H9 (cell line): ENCODE measurements at regions not wholly inside any gene's neighbourhood (a gene's known extent, or its start where the extent isn't known, plus 50 kb on each side); places are given as distances from the start of the nearest gene placed in this dataset.

Source experiments
- DNase-seq: peaks from one replicate; pipeline ENCODE4 v3.0.0-alpha.2; 2017
- H2AFZ ChIP-seq: one replicate; pipeline ENCODE4 v1.6.1; 2013; ENCODE audit warnings: mild to moderate bottlenecking, low read length, control low read depth, moderate library complexity
- H2AK5ac ChIP-seq: 2 replicates; pipeline ENCODE4 v1.6.1; 2013; ENCODE audit warnings: low read length, control low read depth, mixed read lengths; ENCODE audit not compliant: insufficient read length
- H2BK120ac ChIP-seq: one replicate; pipeline ENCODE4 v1.6.1; 2013; ENCODE audit warnings: low read depth, mild to moderate bottlenecking, low read length, control low read depth, inconsistent platforms; ENCODE audit not compliant: poor library complexity, severe bottlenecking
- H2BK12ac ChIP-seq: 2 replicates; pipeline ENCODE4 v1.6.1; 2013; ENCODE audit warnings: low read length, control low read depth, mixed read lengths, low read depth; ENCODE audit not compliant: insufficient read length
- H2BK15ac ChIP-seq: 2 replicates; pipeline ENCODE4 v1.6.1; 2013; ENCODE audit warnings: low read depth, low read length, control low read depth
- H2BK20ac ChIP-seq: one replicate; pipeline ENCODE4 v1.6.1; 2013; ENCODE audit warnings: low read depth, mild to moderate bottlenecking, low read length, control low read depth, inconsistent platforms; ENCODE audit not compliant: poor library complexity, severe bottlenecking
- H2BK5ac ChIP-seq: 2 replicates; pipeline ENCODE4 v1.6.1; 2013; ENCODE audit warnings: low read length, control low read depth, mixed read lengths; ENCODE audit not compliant: insufficient read length
- H3K14ac ChIP-seq: 2 replicates; pipeline ENCODE4 v1.6.1; 2013; ENCODE audit warnings: low read length, control low read depth; ENCODE audit not compliant: insufficient read depth
- H3K18ac ChIP-seq: 2 replicates; pipeline ENCODE4 v1.6.1; 2013; ENCODE audit warnings: low read depth, mild to moderate bottlenecking, mixed read lengths, low read length, control low read depth; ENCODE audit not compliant: insufficient read length
- H3K23ac ChIP-seq: 2 replicates; pipeline ENCODE4 v1.6.1; 2013; ENCODE audit warnings: low read length, control low read depth, mixed read lengths, low read depth; ENCODE audit not compliant: insufficient read length
- H3K23me2 ChIP-seq: 2 replicates; pipeline ENCODE4 v1.6.1; 2013; ENCODE audit warnings: low read depth, mild to moderate bottlenecking, mixed read lengths, low read length, control low read depth; ENCODE audit not compliant: insufficient read length, poor library complexity, severe bottlenecking
- H3K27ac ChIP-seq: 2 replicates; pipeline ENCODE4 v1.5.1; 2013; ENCODE audit warnings: low read length, control low read depth, mixed read lengths, low read depth; ENCODE audit not compliant: insufficient read length
- H3K27me3 ChIP-seq: 2 replicates; pipeline ENCODE4 v1.6.1; 2013; ENCODE audit warnings: low read length, control low read depth, inconsistent platforms; ENCODE audit not compliant: insufficient read depth
- H3K4ac ChIP-seq: 2 replicates; pipeline ENCODE4 v1.6.1; 2013; ENCODE audit warnings: low read depth, mild to moderate bottlenecking, control low read depth, inconsistent platforms, low read length, moderate library complexity
- H3K4me1 ChIP-seq: 2 replicates; pipeline ENCODE4 v1.6.1; 2013; ENCODE audit warnings: low read length, control low read depth, inconsistent platforms; ENCODE audit not compliant: insufficient read depth
- H3K4me2 ChIP-seq: 2 replicates; pipeline ENCODE4 v1.6.1; 2013; ENCODE audit warnings: low read length, control low read depth, mixed read lengths; ENCODE audit not compliant: insufficient read length, insufficient read depth
- H3K56ac ChIP-seq: 2 replicates; pipeline ENCODE4 v1.6.1; 2013; ENCODE audit warnings: low read depth, mild to moderate bottlenecking, mixed read lengths, low read length, control low read depth; ENCODE audit not compliant: insufficient read length
- H3K79me1 ChIP-seq: 2 replicates; pipeline ENCODE4 v1.6.1; 2013; ENCODE audit warnings: low read depth, mild to moderate bottlenecking, moderate library complexity, low read length, control low read depth, inconsistent platforms; ENCODE audit not compliant: insufficient read depth, poor library complexity, severe bottlenecking
- H3K79me2 ChIP-seq: 2 replicates; pipeline ENCODE4 v1.6.1; 2013; ENCODE audit warnings: low read length, control low read depth, inconsistent platforms; ENCODE audit not compliant: insufficient read depth
- H3K9ac ChIP-seq: 2 replicates; pipeline ENCODE4 v1.6.1; 2013; ENCODE audit warnings: low read length, control low read depth, mixed read lengths; ENCODE audit not compliant: insufficient read length; ENCODE audit errors: extremely low read depth
- H3K9me3 ChIP-seq: one replicate; pipeline ENCODE4 v1.6.1; 2013; ENCODE audit warnings: low read depth, low read length, inconsistent platforms; ENCODE audit not compliant: control insufficient read depth
- H3T11ph ChIP-seq: one replicate; pipeline ENCODE4 v1.6.1; 2013; ENCODE audit warnings: mild to moderate bottlenecking, low read length, control low read depth, inconsistent platforms
- H4K20me1 ChIP-seq: one replicate; pipeline ENCODE4 v1.6.1; 2013; ENCODE audit not compliant: control insufficient read depth, insufficient read length, insufficient read depth
- H4K5ac ChIP-seq: 2 replicates; pipeline ENCODE4 v1.6.1; 2013; ENCODE audit warnings: low read depth, mild to moderate bottlenecking, mixed read lengths, low read length, control low read depth; ENCODE audit not compliant: insufficient read length
- H4K8ac ChIP-seq: replicated peaks from 2 replicates; pipeline ENCODE4 v1.6.1; 2013; ENCODE audit warnings: low read length, control low read depth, mixed read lengths, low read depth; ENCODE audit not compliant: insufficient read length
- H4K91ac ChIP-seq: 2 replicates; pipeline ENCODE4 v1.6.1; 2013; ENCODE audit warnings: low read depth, mild to moderate bottlenecking, moderate library complexity, mixed read lengths, low read length, control low read depth; ENCODE audit not compliant: insufficient read length
- H3K27ac Mint-ChIP-seq, 3 experiments: 2 replicates in 2 of 3; 3 replicates in 1 of 3; pipeline ENCODE4 v1.8.0; 2020 to 2021; ENCODE audit warnings: mixed read lengths in 3 of 3, mild to moderate bottlenecking in 1 of 3, moderate library complexity in 1 of 3
- H3K27me3 Mint-ChIP-seq: 2 replicates; pipeline ENCODE4 v1.8.0; 2021; ENCODE audit warnings: low read depth, mild to moderate bottlenecking, moderate library complexity, mixed read lengths
- H3K36me3 Mint-ChIP-seq, 3 experiments: 2 replicates in 2 of 3; 3 replicates in 1 of 3; pipeline ENCODE4 v1.8.0; 2020 to 2021; ENCODE audit warnings: low read depth in 3 of 3, mixed read lengths in 3 of 3; ENCODE audit not compliant: insufficient read depth in 1 of 3
- H3K4me1 Mint-ChIP-seq, 2 experiments: 2 replicates each; pipeline ENCODE4 v1.8.0; 2020; ENCODE audit warnings: mixed read lengths in 2 of 2
- H3K4me3 Mint-ChIP-seq, 2 experiments: 2 replicates in 1 of 2; 3 replicates in 1 of 2; pipeline ENCODE4 v1.8.0; 2020 to 2021; ENCODE audit warnings: mild to moderate bottlenecking in 2 of 2, mixed read lengths in 2 of 2, moderate library complexity in 1 of 2
- H3K9me3 Mint-ChIP-seq, 2 experiments: 2 replicates in 1 of 2; 3 replicates in 1 of 2; pipeline ENCODE4 v1.8.0; 2020; ENCODE audit warnings: mild to moderate bottlenecking in 2 of 2, mixed read lengths in 2 of 2, moderate library complexity in 1 of 2
- CTCF ChIP-seq: fragments of 200-600 bp; sonication (generic); conservative IDR thresholded peaks from 3 replicates; pipeline ENCODE4 v1.8.0; 2021; ENCODE audit warnings: antibody characterized with exemption, mild to moderate bottlenecking
- WGBS: extraction: QIAGEN DNeasy Blood & Tissue Kit; methylation state at CpG from one replicate; pipeline ENCODE4 v1.1.7; 2013; ENCODE audit warnings: missing lambda C conversion rate, low lambda C conversion rate, mixed read lengths; ENCODE audit not compliant: insufficient read length; ENCODE audit errors: extremely low coverage; 5-methylcytosine and 5-hydroxymethylcytosine counted together

GRCh38 chr10:8282340-8282739, 227.9 kb downstream of the GATA3 start:
- no peak overlapping the region for H3K4ac ChIP-seq
- no peak overlapping the region for H3K23ac ChIP-seq
- H2BK15ac ChIP-seq: no peak overlapping the region
- H4K91ac ChIP-seq: no peak overlapping the region
- no peak overlapping the region for H3K27ac Mint-ChIP-seq
- H3K9me3 Mint-ChIP-seq: no peaks in the 10 kb centered on the region
- no peaks in the 10 kb centered on the region for H3K23me2 ChIP-seq
- no peak overlapping the region for H2AK5ac ChIP-seq
- H3K36me3 Mint-ChIP-seq: no peaks in the 10 kb centered on the region
- H2BK20ac ChIP-seq: no peak overlapping the region
- no peaks in the 10 kb centered on the region for H3K9me3 ChIP-seq
- H3K27ac ChIP-seq: no peak overlapping the region
- H3T11ph ChIP-seq: no peak overlapping the region
- no peak overlapping the region for H2BK12ac ChIP-seq
- no peak overlapping the region for H2BK120ac ChIP-seq
- no peak overlapping the region for H4K5ac ChIP-seq
- TF ChIP-seq CTCF: no peak
- H3K56ac ChIP-seq: no peak overlapping the region
- no peaks in the 10 kb centered on the region for H3K27me3 ChIP-seq
- no peak for DNase-seq
- no peak overlapping the region for H3K18ac ChIP-seq
- no peaks in the 10 kb centered on the region for H3K79me1 ChIP-seq
- H3K4me1 Mint-ChIP-seq: peaks cover 0 to 5% of the 10 kb centered on the region in 2 experiments; a peak in 2 of 4 replicates
- H4K20me1 ChIP-seq: no peaks in the 10 kb centered on the region
- no peak overlapping the region for H3K9ac ChIP-seq
- H4K8ac ChIP-seq: no peak overlapping the region
- H3K79me2 ChIP-seq: no peaks in the 10 kb centered on the region
- peaks cover 8% of the 10 kb centered on the region for H3K27me3 Mint-ChIP-seq
- no peak overlapping the region for H3K4me2 ChIP-seq
- H2AFZ ChIP-seq: no peak overlapping the region
- WGBS: no CpG with 5 or more reads among the region's 4 CpGs
- H3K4me1 ChIP-seq: no peaks in the 10 kb centered on the region
- no peak overlapping the region for H3K4me3 Mint-ChIP-seq
- no peak overlapping the region for H3K14ac ChIP-seq
- no peak overlapping the region for H2BK5ac ChIP-seq
